CD4-positive, alpha-beta T cell treated with Interleukin-2 at 100 ng/mL for 4 hours (primary cell): ENCODE measurements at regions not wholly inside any gene's neighbourhood (a gene's known extent, or its start where the extent isn't known, plus 50 kb on each side); places are given as distances from the start of the nearest gene placed in this dataset.
"Not testable (repeated sequence)": the region's sequence is repeated elsewhere in the genome, so short reads cannot be mapped to it uniquely, and the experiment has no call there.

Experiments used
- DNase-seq: peaks from one replicate; pipeline ENCODE4 v3.0.0-alpha.2; 2020; ENCODE audit warnings: low spot score

- no peak for DNase-seq
Measured at GRCh38 chr1:234900595-234900994, 228.0 kb downstream of the TOMM20 start.

GRCh38 chr1:234899730-234900072 is 228.9 kb downstream of the TOMM20 start:
- DNase-seq, result no peak

- DNase-seq, result no peak
Measured at GRCh38 chr1:234899041-234899729, 229.5 kb downstream of the TOMM20 start.

- no peak for DNase-seq
Measured at GRCh38 chr1:234898455-234899033, 230.1 kb downstream of the TOMM20 start.

GRCh38 chr1:234897754-234898454 is 230.7 kb downstream of the TOMM20 start:
- no peak for DNase-seq

GRCh38 chr1:234897390-234897749 is 231.3 kb downstream of the TOMM20 start:
- DNase-seq, result no peak

- DNase-seq, result no peak
Measured at GRCh38 chr1:234896477-234897389, 231.9 kb downstream of the TOMM20 start.

GRCh38 chr1:234893725-234894630 is 234.7 kb downstream of the TOMM20 start:
- peak; percentile 24 for DNase-seq

- no peak for DNase-seq
Measured at GRCh38 chr1:234893359-234893724, 235.3 kb downstream of the TOMM20 start.

GRCh38 chr1:234892642-234893041 is 236.0 kb downstream of the TOMM20 start:
- no peak for DNase-seq

GRCh38 chr1:234891427-234891826 is 237.2 kb downstream of the TOMM20 start:
- no peak for DNase-seq

- DNase-seq, result no peak
Measured at GRCh38 chr1:234889643-234890042, 239.0 kb downstream of the TOMM20 start.

- not testable (repeated sequence) for DNase-seq
Measured at GRCh38 chr1:234888247-234888646, 240.4 kb downstream of the TOMM20 start.

- DNase-seq, result no peak
Measured at GRCh38 chr1:234887016-234887900, 241.4 kb downstream of the TOMM20 start.

GRCh38 chr1:234886081-234886984 is 242.3 kb downstream of the TOMM20 start:
- DNase-seq, result no peak

GRCh38 chr1:234885601-234886000 is 243.0 kb downstream of the TOMM20 start:
- DNase-seq, result no peak

- DNase-seq, result no peak
Measured at GRCh38 chr1:234884701-234885100, 243.9 kb downstream of the TOMM20 start.

- no peak for DNase-seq
Measured at GRCh38 chr1:234884006-234884405, 244.6 kb downstream of the TOMM20 start.

GRCh38 chr1:234882898-234883297 is 245.7 kb downstream of the TOMM20 start:
- DNase-seq, result no peak
